Hematopoietic multipotent progenitor cell treated with erythropoietin and hydrocortisone succinate and interleukin-3 and kit ligand, for 15 days (in vitro differentiated cells): ENCODE measurements at regions not wholly inside any gene's neighbourhood (a gene's known extent, or its start where the extent isn't known, plus 50 kb on each side); places are given as distances from the start of the nearest gene placed in this dataset.

ENCODE experiments used
- DNase-seq: peaks from one replicate; pipeline ENCODE4 v3.0.0-alpha.2; 2015; ENCODE audit warnings: low spot score

- DNase-seq, result no peak
These were observed 147.9 kb downstream of the IMPG2 start for GRCh38 chr3:101172516-101172915.

- no peak for DNase-seq
These were observed 148.6 kb downstream of the IMPG2 start for GRCh38 chr3:101171681-101172191.

GRCh38 chr3:101170806-101171558, 149.4 kb downstream of the IMPG2 start:
- DNase-seq, result no peak

GRCh38 chr3:101170062-101170771, 150.2 kb downstream of the IMPG2 start:
- DNase-seq, result no peak

GRCh38 chr3:101169516-101169915, 150.9 kb downstream of the IMPG2 start:
- DNase-seq, result no peak

GRCh38 chr3:101167376-101167775, 153.0 kb downstream of the IMPG2 start:
- DNase-seq, result no peak

- DNase-seq, result no peak
These were observed 154.2 kb downstream of the IMPG2 start for GRCh38 chr3:101166150-101166549.

GRCh38 chr3:101163554-101163953, 156.8 kb downstream of the IMPG2 start:
- DNase-seq, result no peak

GRCh38 chr3:101159478-101159877, 160.9 kb downstream of the IMPG2 start:
- no peak for DNase-seq

- DNase-seq, result no peak
These were observed 162.0 kb downstream of the IMPG2 start for GRCh38 chr3:101158374-101158773.

GRCh38 chr3:101156787-101157345, 163.5 kb downstream of the IMPG2 start:
- no peak for DNase-seq

GRCh38 chr3:101155825-101156224, 162.6 kb upstream of the ABI3BP start:
- DNase-seq, result no peak

GRCh38 chr3:101154401-101154800, 161.2 kb upstream of the ABI3BP start:
- no peak for DNase-seq

GRCh38 chr3:101151286-101151913, 158.2 kb upstream of the ABI3BP start:
- DNase-seq, result no peak

- no peak for DNase-seq
These were observed 157.3 kb upstream of the ABI3BP start for GRCh38 chr3:101150504-101150903.

- no peak for DNase-seq
These were observed 156.5 kb upstream of the ABI3BP start for GRCh38 chr3:101149707-101150106.

- DNase-seq, result no peak
These were observed 156.0 kb upstream of the ABI3BP start for GRCh38 chr3:101149251-101149650.

GRCh38 chr3:101148001-101148400, 154.8 kb upstream of the ABI3BP start:
- no peak for DNase-seq

GRCh38 chr3:101146946-101147345, 153.7 kb upstream of the ABI3BP start:
- no peak for DNase-seq

GRCh38 chr3:101144105-101144504, 150.9 kb upstream of the ABI3BP start:
- no peak for DNase-seq

- no peak for DNase-seq
These were observed 149.8 kb upstream of the ABI3BP start for GRCh38 chr3:101143012-101143411.

- DNase-seq, result no peak
These were observed 148.9 kb upstream of the ABI3BP start for GRCh38 chr3:101142160-101142559.

- DNase-seq, result no peak
These were observed 147.9 kb upstream of the ABI3BP start for GRCh38 chr3:101141135-101141534.
